Stimulated activated CD4-positive, alpha-beta T cell treated with anti-CD3 and anti-CD28 coated beads, Interleukin-15, amount 100 ng/mL, for 48 hours (primary cell): ENCODE measurements at regions not wholly inside any gene's neighbourhood (a gene's known extent, or its start where the extent isn't known, plus 50 kb on each side); places are given as distances from the start of the nearest gene placed in this dataset.
"Not testable (repeated sequence)": the region's sequence is repeated elsewhere in the genome, so short reads cannot be mapped to it uniquely, and the experiment has no call there.

Experiments used
- DNase-seq, 2 donors: peaks; one replicate each; pipeline ENCODE4 v3.0.0-alpha.2; 2020; ENCODE audit warnings: low read depth in 2 of 2

DNA sequence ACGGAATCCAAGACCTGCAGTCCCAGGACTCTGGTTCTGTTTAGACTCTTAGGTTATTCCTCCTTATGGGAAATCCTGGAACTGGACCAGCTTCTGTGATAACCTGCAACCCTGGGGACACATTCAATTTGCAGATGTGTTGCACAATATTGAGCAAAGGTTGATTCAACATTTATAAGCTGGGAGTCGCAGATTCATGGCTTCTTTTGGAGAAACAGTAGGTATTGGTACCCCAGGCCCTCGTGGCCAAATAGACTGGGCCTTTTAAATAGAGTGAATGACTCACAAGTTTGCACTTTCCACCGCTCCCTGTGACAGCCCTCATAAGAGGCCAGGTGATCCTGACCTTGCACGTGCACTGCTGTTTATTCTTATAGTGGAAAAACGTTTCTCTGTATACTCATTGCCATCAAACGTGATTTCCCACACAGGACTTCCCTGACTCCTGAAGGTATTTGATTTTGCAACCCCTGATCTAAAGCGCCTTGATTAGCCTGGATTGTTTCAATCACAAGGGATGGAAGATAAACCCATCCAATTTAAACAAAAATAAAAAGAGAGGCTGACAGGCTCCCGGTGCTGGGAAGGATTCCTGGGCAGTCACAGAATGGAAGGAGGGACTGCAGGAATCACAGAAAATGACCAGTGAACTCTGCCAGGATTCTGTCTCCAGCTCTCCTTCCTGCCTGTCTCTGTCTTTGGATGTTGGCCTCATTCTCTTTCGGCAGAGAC is 98.0 kb downstream of the VCPKMT start:
- DNase-seq = no peak

DNA sequence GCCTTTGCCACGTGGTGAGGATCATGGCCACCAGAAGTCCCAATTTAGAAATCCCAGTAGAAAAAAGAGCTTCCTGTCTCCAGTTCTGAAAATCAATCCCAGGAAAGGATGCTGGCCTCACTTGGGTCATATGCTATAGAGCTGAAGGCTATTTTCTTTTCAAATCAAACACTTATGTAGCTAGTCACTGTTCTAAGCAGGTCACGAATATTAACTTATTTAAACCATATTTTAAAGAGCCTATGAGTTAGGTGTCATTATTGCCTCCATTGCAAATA is 97.5 kb downstream of the VCPKMT start:
- no peak for DNase-seq

DNA sequence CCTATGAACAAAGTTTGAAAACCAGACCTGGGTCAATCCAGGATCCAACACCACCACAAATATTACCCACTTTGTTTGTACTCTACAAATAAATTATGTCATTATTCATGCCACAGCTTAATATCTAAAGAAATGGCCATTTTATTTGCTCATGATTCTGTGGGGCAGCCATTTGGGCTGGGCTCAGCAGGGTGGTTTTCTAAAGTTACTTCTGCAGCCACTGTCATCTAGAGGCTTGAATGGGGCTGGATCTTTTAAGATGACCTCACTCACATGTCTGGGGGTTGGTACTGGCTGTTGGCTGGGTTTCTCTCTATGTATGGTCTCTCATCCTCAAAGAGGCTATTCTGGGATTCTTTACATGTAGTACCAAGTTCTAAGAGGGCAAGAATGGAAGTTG is 96.2 kb downstream of the VCPKMT start:
- no peak for DNase-seq

- DNase-seq = no peak
Observed at GRCh38 chr14:50020799-50021198, 95.6 kb downstream of the VCPKMT start.

DNA sequence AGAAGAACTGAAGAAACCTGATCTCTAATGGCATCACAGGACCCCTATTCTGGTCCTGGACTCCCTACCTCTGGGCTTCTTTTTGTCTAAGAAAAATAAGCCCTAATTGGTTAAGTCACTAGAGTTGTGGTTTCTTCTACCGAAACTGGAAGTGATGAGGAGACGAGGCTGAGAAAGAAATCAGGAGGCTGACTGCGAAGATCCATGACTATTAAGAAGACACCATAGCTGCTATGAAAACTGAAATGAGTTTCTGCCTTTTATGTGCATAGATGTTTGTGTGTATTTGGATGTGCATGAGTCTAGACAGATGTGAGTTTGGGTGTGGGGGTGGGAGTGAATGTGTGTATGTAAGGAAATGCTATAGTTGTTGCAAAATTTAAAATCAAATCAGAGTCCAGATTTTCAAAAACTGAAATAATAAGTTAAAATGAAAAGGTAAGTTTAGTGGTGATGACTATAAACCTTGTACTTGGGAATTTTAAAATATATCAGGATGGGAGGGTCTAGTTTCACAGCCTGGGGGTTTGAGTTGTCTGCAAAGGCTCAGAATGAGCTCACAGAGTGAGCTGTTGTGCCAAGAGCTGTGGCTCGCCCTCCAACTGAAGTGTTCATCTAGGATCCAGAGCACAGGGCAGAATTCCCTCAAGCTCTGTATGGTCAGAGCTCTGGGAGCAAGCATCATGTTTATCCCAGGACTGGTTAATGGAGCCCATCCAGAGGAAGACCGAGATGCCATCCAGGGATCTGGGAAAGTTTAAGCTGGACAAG is 94.9 kb downstream of the VCPKMT start:
- no peak for DNase-seq

- DNase-seq = no peak
Observed at GRCh38 chr14:50022661-50023060, 93.7 kb downstream of the VCPKMT start.

DNA sequence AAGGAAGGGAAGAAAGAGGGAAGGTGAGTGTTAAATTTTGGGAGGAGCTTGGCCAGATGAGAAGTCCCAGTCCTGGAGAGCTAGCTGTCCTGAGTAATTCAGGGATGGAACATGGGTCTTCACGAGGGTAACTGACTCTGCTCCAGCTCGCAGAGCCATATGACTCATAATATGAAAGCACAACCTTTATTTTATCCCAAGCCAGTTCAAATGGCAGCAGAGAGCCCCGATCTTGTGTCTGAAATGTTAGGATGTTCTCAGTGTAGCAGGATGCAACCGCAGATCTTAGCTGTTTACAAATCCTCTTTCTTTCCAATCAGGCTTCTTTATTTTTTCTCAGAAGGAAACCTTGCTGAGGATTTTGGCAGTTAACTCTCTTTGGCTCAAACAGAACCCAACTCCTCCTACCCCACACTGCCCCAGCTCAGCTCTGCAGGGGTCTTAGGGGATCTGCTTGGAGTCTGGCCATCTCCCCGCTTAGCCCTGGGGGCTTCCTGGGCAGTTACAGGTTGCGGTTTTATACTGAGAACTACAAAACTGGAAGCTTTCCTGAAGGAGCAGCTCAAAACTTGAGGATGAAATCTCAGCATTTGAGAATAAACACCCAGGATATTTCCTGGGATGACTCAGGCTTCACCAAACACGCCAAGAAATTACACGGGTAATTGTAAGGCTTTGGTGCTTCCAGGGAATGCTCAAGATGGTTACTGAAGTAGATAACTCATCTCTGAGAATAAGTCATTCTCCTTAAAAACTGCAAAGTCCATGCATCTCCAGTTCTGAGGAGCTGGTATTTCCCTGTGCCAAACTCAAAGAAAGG is 92.5 kb downstream of the VCPKMT start:
- DNase-seq = no peak

DNA sequence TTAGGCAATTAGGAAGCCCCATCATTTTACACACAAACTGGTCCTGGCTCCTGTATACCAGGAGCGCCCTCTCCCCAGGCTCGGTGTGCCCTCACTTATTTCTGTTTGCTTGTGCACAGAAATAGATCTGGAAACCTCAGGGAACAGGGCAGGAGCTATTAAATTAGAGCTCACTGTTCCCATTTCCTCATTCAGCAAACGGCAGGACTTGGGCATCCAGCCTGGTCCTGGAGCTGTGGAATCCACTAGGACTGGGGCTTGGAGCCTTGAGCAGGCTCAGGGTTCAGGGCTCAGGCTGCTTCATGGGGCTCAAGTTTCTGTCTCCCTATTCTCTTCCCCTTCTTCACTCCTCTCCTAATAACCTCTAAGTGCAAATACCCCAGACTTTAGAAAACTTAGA is 91.3 kb downstream of the VCPKMT start:
- no peak for DNase-seq

GRCh38 chr14:50025776-50026175 is 90.6 kb downstream of the VCPKMT start:
- DNase-seq = no peak

DNA sequence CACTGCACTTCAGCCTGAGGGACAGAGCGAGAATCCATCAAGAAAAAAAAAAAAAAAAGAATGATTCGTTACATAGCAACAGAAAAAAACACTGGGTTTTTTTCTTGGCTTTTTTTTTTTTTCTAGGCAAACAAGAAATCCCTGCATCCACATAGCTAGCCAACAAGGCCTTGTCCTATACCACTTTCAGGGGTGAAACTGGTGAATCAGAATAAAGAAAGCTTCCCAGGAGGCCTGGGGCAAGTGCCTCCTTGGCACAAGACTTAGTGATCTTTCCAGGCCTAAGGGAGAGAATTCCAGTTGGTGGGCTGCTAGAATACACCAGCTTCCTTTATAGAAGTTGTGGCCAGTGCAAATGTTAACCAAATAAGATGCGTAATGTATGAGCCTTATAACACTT is 90.0 kb downstream of the VCPKMT start:
- no peak for DNase-seq

GRCh38 chr14:50027816-50028215 is 88.6 kb downstream of the VCPKMT start:
- DNase-seq = no peak

GRCh38 chr14:50028458-50028857 is 87.9 kb downstream of the VCPKMT start:
- no peak for DNase-seq

GRCh38 chr14:50030036-50030435 is 86.3 kb downstream of the VCPKMT start:
- DNase-seq = no peak

DNA sequence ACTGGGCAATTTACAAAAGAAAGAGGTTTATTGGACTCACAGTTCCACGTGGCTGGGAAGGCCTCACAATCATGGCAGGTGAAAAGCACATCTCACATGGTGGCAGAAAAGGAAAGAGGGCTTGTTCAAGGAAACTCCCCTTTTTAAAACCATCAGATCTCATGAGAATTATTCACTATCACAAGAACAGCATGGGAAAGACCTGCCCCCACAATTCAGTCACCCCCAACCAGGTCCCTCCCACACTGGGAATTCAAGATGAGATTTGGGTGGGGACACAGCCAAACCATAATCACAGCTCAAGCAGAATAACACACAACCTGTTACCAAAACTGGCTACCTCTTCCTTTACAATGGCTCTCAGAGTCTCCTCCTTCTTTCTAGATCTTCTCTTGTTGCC is 85.5 kb downstream of the VCPKMT start:
- not testable (repeated sequence) for DNase-seq

DNA sequence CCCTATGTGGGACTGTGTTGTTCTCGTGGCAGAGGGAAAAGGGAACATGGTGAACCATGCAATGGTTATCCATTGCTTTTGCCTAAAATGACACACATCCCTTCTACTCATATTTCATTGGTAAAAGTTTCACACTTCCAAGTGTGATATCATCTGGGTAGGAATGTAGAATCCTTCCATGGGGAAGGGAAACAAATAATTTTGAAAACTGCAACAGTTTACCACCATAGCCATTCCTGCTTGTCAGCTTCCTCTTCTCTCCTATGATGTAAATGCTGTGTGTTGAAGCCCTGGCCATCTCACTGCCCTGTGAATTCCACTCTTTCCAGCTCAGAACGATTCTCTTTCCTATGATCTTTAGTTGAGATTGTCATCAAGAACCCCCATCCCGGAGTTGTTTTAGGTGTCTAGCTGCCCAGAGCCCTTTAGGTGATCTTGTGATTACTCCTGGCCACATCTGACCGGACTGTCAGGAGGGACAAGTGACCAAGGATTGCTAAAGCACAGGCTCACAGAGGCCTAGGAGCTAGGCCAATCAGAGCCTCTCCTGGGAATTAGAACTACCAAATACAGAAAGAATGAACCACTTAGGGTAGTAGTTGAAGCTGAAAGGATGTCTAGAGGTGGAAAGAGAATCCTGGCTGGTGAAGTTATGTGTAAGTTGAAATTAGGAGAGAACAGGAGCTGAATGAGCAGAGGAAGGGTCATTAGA is 84.6 kb downstream of the VCPKMT start:
- no peak for DNase-seq

DNA sequence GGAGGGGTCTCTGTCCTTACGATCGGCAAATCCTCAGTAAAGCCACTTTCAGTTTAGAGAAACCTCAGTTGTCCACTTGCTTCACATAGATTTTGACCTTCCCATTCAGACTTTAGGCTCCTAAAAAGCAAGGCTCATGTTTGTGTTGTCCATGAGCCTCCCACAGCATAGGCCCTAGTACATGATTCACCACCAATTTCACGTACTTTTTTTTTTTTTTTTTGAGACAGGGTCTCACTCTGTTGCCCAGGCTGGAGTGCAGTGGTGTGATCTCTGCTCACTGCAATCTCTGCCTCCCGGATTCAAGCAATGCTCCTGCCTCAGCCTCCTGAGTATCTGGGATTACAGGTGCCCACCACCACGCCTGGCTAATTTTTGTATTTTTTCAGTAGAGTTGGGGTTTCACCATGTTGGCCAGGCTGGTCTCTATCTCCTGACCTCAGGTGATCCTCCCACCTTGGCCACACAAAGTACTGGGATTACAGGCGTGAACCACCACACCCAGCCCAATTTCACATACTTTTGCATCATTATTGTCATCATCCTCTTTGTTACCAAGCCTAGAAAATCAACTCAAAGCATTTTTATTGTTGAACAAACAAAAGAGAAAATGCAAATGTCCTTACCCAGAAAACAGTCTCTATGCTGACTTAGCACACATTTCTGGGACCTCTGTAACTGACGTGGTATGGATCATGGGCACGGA is 83.8 kb downstream of the VCPKMT start:
- not testable (repeated sequence) for DNase-seq

GRCh38 chr14:50035214-50035613 is 81.2 kb downstream of the VCPKMT start:
- DNase-seq = no peak

- no peak for DNase-seq
Observed at GRCh38 chr14:50036211-50036610, 80.2 kb downstream of the VCPKMT start.

DNA sequence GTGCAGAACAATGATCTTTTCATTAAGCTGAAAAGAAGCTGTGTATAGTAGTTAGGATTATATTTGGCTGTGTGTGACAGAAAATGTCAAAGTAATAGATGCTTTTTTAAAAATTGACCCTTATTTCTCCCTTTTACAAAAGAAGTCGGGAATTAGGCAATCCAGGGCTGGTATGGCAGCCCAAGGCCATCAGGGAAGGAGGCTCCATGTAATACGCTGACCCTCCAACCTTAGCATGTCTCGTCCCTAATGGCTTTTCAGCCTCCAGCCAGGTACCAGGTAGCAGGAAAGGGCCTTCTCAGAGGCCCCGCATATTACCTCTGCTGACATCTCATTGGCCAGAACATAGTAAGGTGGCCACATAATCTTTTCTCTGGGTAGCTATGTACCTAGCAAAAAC is 79.7 kb downstream of the VCPKMT start:
- DNase-seq = no peak

DNA sequence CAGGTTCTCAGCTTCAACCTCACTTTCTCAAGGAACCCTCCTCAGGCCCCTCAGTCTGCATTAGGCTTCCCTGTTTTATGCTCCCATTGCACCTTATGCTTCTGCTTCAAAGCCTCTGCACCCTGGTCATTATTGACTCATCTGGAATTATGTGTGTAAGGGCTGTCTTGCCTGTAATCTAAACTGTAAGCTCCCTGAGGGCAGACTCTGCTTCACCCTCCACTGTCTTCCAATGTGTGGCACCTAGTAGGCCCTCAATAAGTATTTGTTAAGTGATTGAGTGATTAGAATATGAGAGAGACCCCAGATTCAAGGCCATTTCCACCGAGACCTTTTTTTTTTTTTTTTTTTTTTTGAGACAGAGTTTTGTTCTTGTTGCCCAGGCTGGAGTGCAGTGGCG is 79.1 kb downstream of the VCPKMT start:
- DNase-seq = no peak

GRCh38 chr14:50037852-50038251 is 78.5 kb downstream of the VCPKMT start:
- DNase-seq = no peak
